CD4-positive, alpha-beta memory T cell (primary cell): ENCODE measurements at regions not wholly inside any gene's neighbourhood (a gene's known extent, or its start where the extent isn't known, plus 50 kb on each side); places are given as distances from the start of the nearest gene placed in this dataset.

ENCODE experiments used
- CTCF ChIA-PET: fragments of 350-600 bp; sonication (Branson Sonifier 250); formaldehyde crosslinking; loops from one replicate; lab custom pipeline; 2021; ENCODE audit warnings: inconsistent platforms; ENCODE audit not compliant: partially characterized antibody; lab: Charles Lee
- POLR2A ChIA-PET: fragments of 350-600 bp; sonication (Branson Sonifier 250); formaldehyde crosslinking; loops from one replicate; lab custom pipeline; 2021; ENCODE audit not compliant: partially characterized antibody; lab: Charles Lee
- DNase-seq, 5 donors: peaks; one replicate each; pipeline versions ENCODE4 v3.0.0 to v3.0.0-alpha.2; 2020 to 2022; ENCODE audit warnings: mixed read lengths in 1 of 5
- H3K27ac ChIP-seq: one replicate; pipeline ENCODE4 v1.7.0; 2013; ENCODE audit warnings: low read depth, low read length
- H3K27me3 ChIP-seq: 2 replicates; pipeline ENCODE4 v1.7.0; 2013; ENCODE audit warnings: mild to moderate bottlenecking, low read length, moderate library complexity; ENCODE audit not compliant: insufficient read depth
- H3K36me3 ChIP-seq: 2 replicates; pipeline ENCODE4 v1.7.0; 2013; ENCODE audit warnings: mild to moderate bottlenecking, low read length, moderate library complexity; ENCODE audit not compliant: insufficient read depth
- H3K4me1 ChIP-seq: 2 replicates; pipeline ENCODE4 v1.7.0; 2013; ENCODE audit warnings: mild to moderate bottlenecking, low read length, moderate library complexity; ENCODE audit not compliant: insufficient read depth
- H3K4me3 ChIP-seq, 2 donors: one replicate each; pipeline ENCODE4 v1.7.0; 2013; ENCODE audit warnings: low read length in 2 of 2, mild to moderate bottlenecking in 1 of 2
- H3K9me3 ChIP-seq, 2 donors: one replicate each; pipeline ENCODE4 v1.7.0; 2013; ENCODE audit warnings: low read length in 2 of 2, control low read depth in 1 of 2; ENCODE audit not compliant: control insufficient read depth in 1 of 2
- H3K27ac Mint-ChIP-seq, 7 donors: one replicate each; pipeline ENCODE4 v1.8.0; 2020 to 2021; ENCODE audit warnings: mixed read lengths in 7 of 7, mild to moderate bottlenecking in 6 of 7, inconsistent platforms in 3 of 7, moderate library complexity in 3 of 7
- H3K27me3 Mint-ChIP-seq, 2 donors: one replicate each; pipeline ENCODE4 v1.8.0; 2020 to 2021; ENCODE audit warnings: mixed read lengths in 2 of 2
- H3K36me3 Mint-ChIP-seq, 2 donors: one replicate each; pipeline ENCODE4 v1.8.0; 2020 to 2021; ENCODE audit warnings: mixed read lengths in 2 of 2, inconsistent platforms in 1 of 2, mild to moderate bottlenecking in 1 of 2
- H3K4me1 Mint-ChIP-seq, 4 donors: one replicate each; pipeline ENCODE4 v1.8.0; 2020 to 2021; ENCODE audit warnings: mixed read lengths in 4 of 4, mild to moderate bottlenecking in 1 of 4
- H3K4me3 Mint-ChIP-seq, 8 donors: one replicate each; pipeline ENCODE4 v1.8.0; 2020 to 2021; ENCODE audit warnings: mixed read lengths in 8 of 8, mild to moderate bottlenecking in 7 of 8, moderate library complexity in 6 of 8, inconsistent platforms in 3 of 8
- H3K9me3 Mint-ChIP-seq, 8 donors: one replicate each; pipeline ENCODE4 v1.8.0; 2020 to 2021; ENCODE audit warnings: mixed read lengths in 8 of 8, mild to moderate bottlenecking in 5 of 8, inconsistent platforms in 3 of 8, moderate library complexity in 1 of 8
- intact Hi-C: fragments of 100-400 bp; cut with micrococcal nuclease; formaldehyde crosslinking; loops from one replicate; pipeline ENCODE4 v1.15.1; 2023

- no peaks in the 10 kb centered on the region for H3K9me3 Mint-ChIP-seq
- no peaks in the 10 kb centered on the region for H3K36me3 ChIP-seq
- no peaks in the 10 kb centered on the region for H3K27me3 ChIP-seq
- no peaks in the 10 kb centered on the region for H3K4me1 Mint-ChIP-seq
- H3K9me3 ChIP-seq, result no peaks in the 10 kb centered on the region
- H3K36me3 Mint-ChIP-seq, result no peaks in the 10 kb centered on the region
- H3K27ac ChIP-seq, result no peak overlapping the region
- no peak overlapping the region for H3K27ac Mint-ChIP-seq
- no peak for DNase-seq
- H3K4me3 Mint-ChIP-seq, result no peak overlapping the region
- H3K4me3 ChIP-seq, result no peak overlapping the region
- CTCF ChIA-PET, result no interaction called here
- intact Hi-C loops, result no loop called here
- peaks cover 0 to 4% of the 10 kb centered on the region in 2 donors for H3K27me3 Mint-ChIP-seq
- POLR2A ChIA-PET, result interaction anchor here (0.6 kb wide), 1 partner anchor 198 kb away, joined by 3 read pairs; no protein-coding TSS in a partner anchor
- no peaks in the 10 kb centered on the region for H3K4me1 ChIP-seq
Observed at GRCh38 chr1:234535763-234536515, 57.0 kb upstream of the TARBP1 start.

DNA sequence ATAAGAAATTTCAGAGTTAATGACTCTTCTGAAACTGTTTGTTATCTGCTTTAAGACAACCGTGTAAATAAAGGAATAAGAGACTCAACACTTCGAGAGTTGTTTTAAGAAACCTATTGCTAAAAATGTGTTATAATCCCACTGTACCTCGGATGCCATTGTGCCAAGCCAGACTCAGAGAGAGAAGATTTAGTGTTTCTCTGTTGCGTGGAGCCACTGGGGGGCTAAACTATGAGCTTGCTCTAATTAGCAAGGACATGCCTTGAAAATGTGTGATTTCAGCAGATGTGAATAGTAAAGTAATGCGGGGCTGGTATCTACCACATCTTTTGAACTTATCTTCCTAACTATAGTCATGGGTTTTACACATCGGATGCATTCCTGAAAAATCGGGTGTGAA, 56.2 kb upstream of the TARBP1 start:
- peaks cover 2 to 4% of the 10 kb centered on the region in 2 donors for H3K27me3 Mint-ChIP-seq
- Histone ChIP-seq H3K27ac (no peak overlapping the region), H3K4me3 (no peak overlapping the region), H3K36me3 (no peaks in the 10 kb centered on the region), H3K4me1 (no peaks in the 10 kb centered on the region), H3K9me3 (no peaks in the 10 kb centered on the region), H3K27me3 (no peaks in the 10 kb centered on the region)
- ChIA-PET CTCF (no interaction called here), POLR2A (no interaction called here)
- H3K27ac Mint-ChIP-seq, result no peak overlapping the region
- H3K4me1 Mint-ChIP-seq, result no peaks in the 10 kb centered on the region
- no peak overlapping the region for H3K4me3 Mint-ChIP-seq
- H3K9me3 Mint-ChIP-seq, result no peaks in the 10 kb centered on the region
- intact Hi-C loops, result no loop called here
- DNase-seq, result no peak
- no peaks in the 10 kb centered on the region for H3K36me3 Mint-ChIP-seq

DNA sequence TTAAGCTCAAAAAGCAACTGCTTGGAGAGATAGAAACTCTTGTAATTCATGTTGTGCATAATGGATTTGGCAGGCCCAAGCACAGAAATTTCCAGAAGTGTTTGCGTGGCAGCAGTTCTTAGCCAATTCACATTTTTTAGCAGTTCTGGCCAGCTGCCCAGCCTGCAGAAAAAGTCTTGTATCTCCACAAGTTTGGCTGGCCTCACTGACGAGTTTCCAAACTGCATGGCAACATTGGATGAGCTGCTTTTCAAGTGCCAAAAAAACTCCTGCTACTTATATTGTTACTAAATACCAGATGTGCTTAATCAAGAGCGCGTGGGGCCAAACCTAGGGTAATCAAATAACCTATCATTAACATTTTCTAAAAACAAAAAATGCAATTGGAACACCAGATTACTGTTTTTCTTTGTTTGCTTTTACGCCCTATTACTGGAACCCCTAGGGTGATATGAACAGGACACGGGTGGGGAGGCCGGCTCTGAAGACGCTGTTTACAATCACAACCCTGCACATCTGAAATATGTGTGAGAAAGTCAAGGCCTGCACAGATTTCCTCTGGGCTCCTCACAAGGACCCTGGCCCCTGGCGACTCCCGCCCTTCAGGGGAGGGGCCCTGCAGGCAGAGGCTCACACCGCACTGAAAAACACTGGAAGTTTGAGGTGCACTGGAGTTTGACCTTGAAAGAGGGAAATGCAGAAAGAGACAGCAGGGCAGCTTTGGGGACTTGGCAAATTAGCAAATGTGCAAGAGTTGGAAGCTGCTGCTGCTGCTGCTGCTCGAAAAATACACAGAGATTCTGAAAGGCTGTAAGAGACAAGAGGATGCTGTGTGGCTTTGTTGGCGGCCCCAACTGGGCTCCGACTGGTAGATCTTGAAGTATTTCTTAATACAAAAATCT, 55.2 kb upstream of the TARBP1 start:
- Mint-ChIP-seq H3K27me3 (peaks cover 2 to 4% of the 10 kb centered on the region in 2 donors), H3K36me3 (no peaks in the 10 kb centered on the region)

DNA sequence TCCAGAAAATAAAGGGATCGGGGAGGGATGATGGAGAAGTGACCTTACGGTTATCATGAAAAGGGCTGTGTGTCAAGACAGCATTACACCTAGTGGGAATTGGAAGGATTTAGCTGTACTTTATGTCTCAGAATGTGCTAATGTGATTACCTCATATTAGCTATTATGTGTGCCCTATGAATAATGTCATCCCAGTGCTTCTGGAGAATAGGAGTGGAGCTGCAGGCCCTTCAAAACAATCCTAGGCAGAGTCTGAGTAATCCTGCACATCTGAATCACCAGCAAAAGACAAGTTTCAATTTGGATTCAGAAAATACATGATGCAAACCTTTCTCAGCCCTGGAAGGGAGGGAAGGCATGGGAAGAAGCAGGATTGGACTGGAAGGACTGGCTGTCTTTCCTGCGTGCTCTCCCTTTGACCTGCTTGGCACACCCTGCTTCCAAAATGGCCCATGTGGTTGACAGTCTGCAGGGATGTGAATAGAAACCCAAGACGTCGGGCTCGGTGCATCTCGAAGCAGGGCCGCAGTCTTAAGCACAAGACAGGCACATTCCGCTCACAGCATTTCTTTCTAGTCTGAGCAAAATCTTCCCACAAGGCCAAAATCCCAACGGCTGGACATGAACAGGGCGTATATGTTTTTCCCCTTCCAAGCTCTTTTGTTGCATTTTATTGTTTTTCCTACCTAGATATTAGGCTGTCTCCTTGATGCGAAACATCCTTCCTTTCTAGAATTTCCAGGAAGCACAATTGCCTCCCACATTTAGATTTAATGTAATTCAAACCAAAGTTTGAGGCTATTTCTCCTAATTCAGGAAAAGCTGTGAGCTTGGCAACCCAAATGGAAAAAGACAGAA, 54.3 kb upstream of the TARBP1 start:
- intact Hi-C loops, result no loop called here
- no peaks in the 10 kb centered on the region for H3K4me1 Mint-ChIP-seq
- no peaks in the 10 kb centered on the region for H3K36me3 ChIP-seq
- H3K9me3 Mint-ChIP-seq, result no peaks in the 10 kb centered on the region
- H3K27me3 ChIP-seq, result no peaks in the 10 kb centered on the region
- H3K27me3 Mint-ChIP-seq, result peaks cover 2 to 7% of the 10 kb centered on the region in 2 donors
- H3K9me3 ChIP-seq, result no peaks in the 10 kb centered on the region
- ChIA-PET POLR2A (no interaction called here), CTCF (no interaction called here)
- H3K4me1 ChIP-seq, result no peaks in the 10 kb centered on the region
- H3K36me3 Mint-ChIP-seq, result no peaks in the 10 kb centered on the region
- H3K4me3 ChIP-seq, result no peak overlapping the region
- no peak for DNase-seq
- no peak overlapping the region for H3K4me3 Mint-ChIP-seq
- no peak overlapping the region for H3K27ac ChIP-seq
- H3K27ac Mint-ChIP-seq, result no peak overlapping the region

More for the DNA sequence above, 55.2 kb upstream of the TARBP1 start:
- H3K27ac ChIP-seq, result no peak overlapping the region
- no peak for DNase-seq
- Mint-ChIP-seq H3K27ac (no peak overlapping the region), H3K9me3 (no peaks in the 10 kb centered on the region), H3K4me1 (no peaks in the 10 kb centered on the region), H3K4me3 (no peak overlapping the region)
- POLR2A ChIA-PET, result no interaction called here
- H3K27me3 ChIP-seq, result no peaks in the 10 kb centered on the region
- H3K4me3 ChIP-seq, result no peak overlapping the region
- CTCF ChIA-PET, result no interaction called here
- no peaks in the 10 kb centered on the region for H3K9me3 ChIP-seq
- no peaks in the 10 kb centered on the region for H3K4me1 ChIP-seq
- no peaks in the 10 kb centered on the region for H3K36me3 ChIP-seq
- intact Hi-C loops, result no loop called here

DNA sequence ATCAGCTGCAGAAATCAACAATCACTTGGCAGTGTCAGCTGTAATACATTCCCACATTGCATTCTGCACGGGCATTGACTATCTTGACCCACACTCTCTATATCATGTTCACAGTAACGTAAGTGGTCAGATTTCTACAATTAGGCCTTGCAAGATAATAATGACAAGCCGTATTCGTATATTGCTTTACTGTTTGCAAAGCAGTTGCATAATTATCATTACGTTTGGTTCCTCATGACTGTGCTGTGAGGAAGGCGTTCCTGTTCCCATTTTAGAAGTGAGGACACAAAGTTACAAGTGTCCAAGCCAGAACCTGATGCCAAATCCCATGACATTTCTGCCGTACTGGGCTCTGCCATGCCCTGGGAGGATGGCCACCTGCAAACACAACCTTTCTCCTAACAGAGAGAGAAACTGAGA, 53.5 kb upstream of the TARBP1 start:
- no peaks in the 10 kb centered on the region for H3K27me3 ChIP-seq
- no peak overlapping the region for H3K27ac Mint-ChIP-seq
- DNase-seq, result no peak
- ChIA-PET CTCF (no interaction called here), POLR2A (no interaction called here)
- H3K27me3 Mint-ChIP-seq, result peaks cover 2 to 5% of the 10 kb centered on the region in 2 donors
- H3K9me3 ChIP-seq, result no peaks in the 10 kb centered on the region
- no peaks in the 10 kb centered on the region for H3K4me1 ChIP-seq
- H3K4me1 Mint-ChIP-seq, result no peaks in the 10 kb centered on the region
- no peaks in the 10 kb centered on the region for H3K9me3 Mint-ChIP-seq
- intact Hi-C loops, result no loop called here
- no peak overlapping the region for H3K4me3 Mint-ChIP-seq
- no peaks in the 10 kb centered on the region for H3K36me3 Mint-ChIP-seq
- no peaks in the 10 kb centered on the region for H3K36me3 ChIP-seq
- no peak overlapping the region for H3K4me3 ChIP-seq
- H3K27ac ChIP-seq, result no peak overlapping the region

- H3K4me3 Mint-ChIP-seq, result no peak overlapping the region
- H3K36me3 ChIP-seq, result no peaks in the 10 kb centered on the region
- no peak overlapping the region for H3K27ac ChIP-seq
- no peak for DNase-seq
- no peaks in the 10 kb centered on the region for H3K27me3 ChIP-seq
- H3K27ac Mint-ChIP-seq, result no peak overlapping the region
- H3K4me1 ChIP-seq, result no peaks in the 10 kb centered on the region
- no peak overlapping the region for H3K4me3 ChIP-seq
- intact Hi-C loops, result no loop called here
- H3K27me3 Mint-ChIP-seq, result peaks cover 7 to 8% of the 10 kb centered on the region in 2 donors
- H3K4me1 Mint-ChIP-seq, result no peaks in the 10 kb centered on the region
- CTCF ChIA-PET, result no interaction called here
- H3K9me3 ChIP-seq, result no peaks in the 10 kb centered on the region
- H3K9me3 Mint-ChIP-seq, result no peaks in the 10 kb centered on the region
- POLR2A ChIA-PET, result no interaction called here
- no peaks in the 10 kb centered on the region for H3K36me3 Mint-ChIP-seq
Observed at GRCh38 chr1:234531151-234531635, 52.2 kb upstream of the TARBP1 start.

- ChIA-PET POLR2A (no interaction called here), CTCF (no interaction called here)
- H3K9me3 Mint-ChIP-seq, result no peaks in the 10 kb centered on the region
- no peaks in the 10 kb centered on the region for H3K4me1 Mint-ChIP-seq
- H3K27me3 Mint-ChIP-seq, result peaks cover 7 to 8% of the 10 kb centered on the region in 2 donors
- H3K4me3 Mint-ChIP-seq, result no peak overlapping the region
- Histone ChIP-seq H3K27me3 (no peaks in the 10 kb centered on the region), H3K4me3 (no peak overlapping the region), H3K27ac (no peak overlapping the region), H3K36me3 (no peaks in the 10 kb centered on the region), H3K9me3 (no peaks in the 10 kb centered on the region), H3K4me1 (no peaks in the 10 kb centered on the region)
- no peaks in the 10 kb centered on the region for H3K36me3 Mint-ChIP-seq
- intact Hi-C loops, result no loop called here
- no peak overlapping the region for H3K27ac Mint-ChIP-seq
- DNase-seq, result no peak
Observed at GRCh38 chr1:234530672-234531071, 51.7 kb upstream of the TARBP1 start.
